Stomach (tissue), 8 donors: ENCODE measurements at regions not wholly inside any gene's neighbourhood (a gene's known extent, or its start where the extent isn't known, plus 50 kb on each side); places are given as distances from the start of the nearest gene placed in this dataset.

Experiments used
- DNase-seq, 2 donors: peaks; one replicate each; pipeline versions ENCODE4 v3.0.0 to v3.0.0-alpha.2; 2013 to 2019
- H3K27ac ChIP-seq, 5 donors: fragments of 200-600 bp in 4 of 5; sonication (generic) in 4 of 5; one replicate each; pipeline ENCODE4 v1.5.1; 2013 to 2019; ENCODE audit warnings: mild to moderate bottlenecking in 1 of 5, moderate library complexity in 1 of 5
- H3K27me3 ChIP-seq, 3 donors: fragments of 200-600 bp; sonication (generic); one replicate each; pipeline ENCODE4 v1.5.1; 2017 to 2019; ENCODE audit warnings: mixed run types in 1 of 3
- H3K36me3 ChIP-seq, 4 donors: fragments of 200-600 bp; sonication (generic); 1 replicate in 3 of 4; 2 replicates in 1 of 4; pipeline ENCODE4 v1.5.1; 2016 to 2019
- H3K4me1 ChIP-seq, 4 donors: fragments of 200-600 bp; sonication (generic); one replicate each; pipeline ENCODE4 v1.5.1; 2016 to 2019
- H3K4me3 ChIP-seq, 4 donors: fragments of 200-600 bp; sonication (generic) in 3 of 4; one replicate each; pipeline ENCODE4 v1.5.1; 2016 to 2019; ENCODE audit warnings: mild to moderate bottlenecking in 1 of 4
- H3K9me3 ChIP-seq, 4 donors: fragments of 200-600 bp; sonication (generic); one replicate each; pipeline ENCODE4 v1.5.1; 2016 to 2019
- EP300 ChIP-seq: sonication (generic); formaldehyde crosslinking; IDR thresholded peaks from one replicate; pipeline ENCODE4 v1.6.1; 2017; ENCODE audit warnings: antibody characterized with exemption
- POLR2A ChIP-seq, 4 donors: fragments of 450-650 bp; IDR thresholded peaks; one replicate each; pipeline ENCODE4 v1.6.1; 2016; ENCODE audit warnings: antibody characterized with exemption in 4 of 4, control low read depth in 2 of 4, mild to moderate bottlenecking in 1 of 4, moderate library complexity in 1 of 4
- POLR2AphosphoS5 ChIP-seq, 3 donors: sonication (generic); formaldehyde crosslinking; IDR thresholded peaks; one replicate each; pipeline ENCODE4 v1.6.1; 2016; ENCODE audit warnings: antibody characterized with exemption in 3 of 3
- WGBS, 5 donors: extraction: QIAGEN DNeasy Blood & Tissue Kit in 3 of 5; methylation state at CpG; one replicate each; pipeline versions ENCODE4 v1.1.5 to v1.1.7; 2013 to 2018; 5-methylcytosine and 5-hydroxymethylcytosine counted together
- intact Hi-C: fragments of 100-400 bp; cut with DNase I; formaldehyde crosslinking; loops from one replicate; pipeline ENCODE4 v1.15.1; 2023; ENCODE audit warnings: low total_unique reads
- TF ChIP-seq, protein P1 (sequence below), 7 experiments: fragments of 450-650 bp in 4 of 7; fragments of 200-600 bp in 3 of 7; sonication (generic) in 3 of 7; IDR thresholded peaks; one replicate each; pipeline ENCODE4 v1.5.1; 2016 to 2019; ENCODE audit warnings: antibody characterized with exemption in 7 of 7, control low read depth in 2 of 7, mild to moderate bottlenecking in 1 of 7
- donor health status: healthy with polysubstance abuse.
- donor health status: Bipolar disorder and iron deficiency.
- donor health status: healthy.

DNA sequence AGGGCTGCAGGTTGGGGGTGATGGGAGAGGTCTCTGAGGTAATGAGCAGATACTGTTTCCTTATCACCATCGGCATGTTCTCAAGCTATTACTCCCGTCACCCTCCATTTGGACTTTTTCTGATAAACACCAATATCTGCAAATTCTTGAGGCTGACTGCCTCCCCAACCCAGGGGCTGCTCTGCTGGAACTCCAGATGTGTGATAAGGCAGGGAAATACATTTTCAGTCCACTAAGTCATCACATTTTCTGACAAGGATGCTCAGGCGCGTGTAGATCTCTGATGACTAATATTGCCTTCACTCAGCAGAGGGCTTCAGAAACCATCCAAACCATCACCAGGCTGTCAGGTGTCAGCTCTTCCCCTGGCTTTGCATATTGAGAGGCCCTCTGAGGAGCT lies 215.0 kb upstream of the POU3F1 start:
- TF ChIP-seq, protein P1, sequence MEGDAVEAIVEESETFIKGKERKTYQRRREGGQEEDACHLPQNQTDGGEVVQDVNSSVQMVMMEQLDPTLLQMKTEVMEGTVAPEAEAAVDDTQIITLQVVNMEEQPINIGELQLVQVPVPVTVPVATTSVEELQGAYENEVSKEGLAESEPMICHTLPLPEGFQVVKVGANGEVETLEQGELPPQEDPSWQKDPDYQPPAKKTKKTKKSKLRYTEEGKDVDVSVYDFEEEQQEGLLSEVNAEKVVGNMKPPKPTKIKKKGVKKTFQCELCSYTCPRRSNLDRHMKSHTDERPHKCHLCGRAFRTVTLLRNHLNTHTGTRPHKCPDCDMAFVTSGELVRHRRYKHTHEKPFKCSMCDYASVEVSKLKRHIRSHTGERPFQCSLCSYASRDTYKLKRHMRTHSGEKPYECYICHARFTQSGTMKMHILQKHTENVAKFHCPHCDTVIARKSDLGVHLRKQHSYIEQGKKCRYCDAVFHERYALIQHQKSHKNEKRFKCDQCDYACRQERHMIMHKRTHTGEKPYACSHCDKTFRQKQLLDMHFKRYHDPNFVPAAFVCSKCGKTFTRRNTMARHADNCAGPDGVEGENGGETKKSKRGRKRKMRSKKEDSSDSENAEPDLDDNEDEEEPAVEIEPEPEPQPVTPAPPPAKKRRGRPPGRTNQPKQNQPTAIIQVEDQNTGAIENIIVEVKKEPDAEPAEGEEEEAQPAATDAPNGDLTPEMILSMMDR (IDR thresholded peaks at IDR 0.05): no peak
- TF ChIP-seq POLR2AphosphoS5 (IDR thresholded peaks at IDR 0.05): no peak
- no peak for TF ChIP-seq POLR2A (IDR thresholded peaks at IDR 0.05)
- no peak for TF ChIP-seq EP300
- H3K27ac ChIP-seq: no peak overlapping the region
- 58 to 83% (median 71%) methylated on average over 4 of the region's 4 CpGs for WGBS, 5 donors
- H3K9me3 ChIP-seq: peaks cover 0 to 16% (median 14%) of the 10 kb centered on the region in 4 donors
- DNase-seq: no peak
- no peak overlapping the region for H3K4me3 ChIP-seq
- no peaks in the 10 kb centered on the region for H3K36me3 ChIP-seq
- no peaks in the 10 kb centered on the region for H3K4me1 ChIP-seq
- H3K27me3 ChIP-seq: peaks cover 0 to 53% (median 5%) of the 10 kb centered on the region in 3 donors
- intact Hi-C loops: no loop called here

DNA sequence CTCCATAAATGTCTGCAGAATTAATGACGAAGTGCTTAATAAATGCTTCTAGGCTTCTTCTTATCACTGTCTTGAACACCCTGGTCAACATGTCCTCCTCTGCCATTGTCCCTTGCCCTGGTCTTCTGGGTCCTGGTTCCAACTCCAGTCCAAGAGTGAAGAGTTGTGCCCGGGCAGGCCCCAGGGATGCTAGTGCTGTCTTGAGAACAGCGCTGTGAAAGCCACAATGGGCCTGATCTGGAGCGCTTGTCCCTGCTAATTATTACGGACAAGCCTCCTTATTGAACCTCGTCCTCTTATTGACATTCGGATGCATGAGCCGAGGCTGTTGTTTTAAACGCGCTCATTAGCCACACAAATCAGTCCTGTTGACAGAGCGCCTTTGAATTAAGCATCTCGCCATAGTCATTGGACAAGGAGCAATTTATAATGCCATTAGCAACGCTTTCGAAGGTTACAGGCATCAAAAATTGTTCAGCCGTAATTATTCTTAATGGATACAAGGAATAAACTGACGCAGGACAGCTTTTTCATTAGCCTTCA lies 211.6 kb upstream of the POU3F1 start:
- WGBS, 5 donors: 77 to 85% (median 80%) methylated on average over 16 of the region's 16 CpGs
- intact Hi-C loops: no loop called here
- Histone ChIP-seq H3K4me1 (no peaks in the 10 kb centered on the region), H3K27me3 (peaks cover 0 to 70% (median 12%) of the 10 kb centered on the region in 3 donors), H3K36me3 (no peaks in the 10 kb centered on the region), H3K27ac (no peak overlapping the region), H3K9me3 (peaks cover 0 to 25% (median 14%) of the 10 kb centered on the region in 4 donors), H3K4me3 (no peak overlapping the region)
- TF ChIP-seq EP300: no peak
- no peak for TF ChIP-seq POLR2AphosphoS5 (IDR thresholded peaks at IDR 0.05)
- no peak for DNase-seq

DNA sequence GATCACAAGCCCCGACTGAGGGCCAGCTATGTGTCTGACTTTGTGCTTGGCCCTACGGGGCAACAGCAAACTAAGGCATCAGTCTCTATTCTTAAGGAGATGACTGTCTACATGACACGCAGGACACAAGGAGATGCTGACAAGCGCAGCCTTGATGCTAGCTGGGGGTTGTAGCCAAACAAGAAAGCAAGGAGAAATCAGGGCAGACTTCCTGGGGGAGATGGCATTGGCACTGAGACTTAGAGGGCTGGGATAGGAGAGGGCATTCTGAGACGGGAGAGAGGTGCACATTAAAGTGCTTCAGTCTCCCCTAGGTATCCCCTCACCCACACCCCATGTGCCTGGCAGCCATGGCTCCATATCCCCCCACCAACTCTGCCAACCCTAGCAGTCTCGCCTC lies 210.8 kb upstream of the POU3F1 start:
- WGBS, 5 donors: 65 to 75% (median 74%) methylated on average over 6 of the region's 6 CpGs
- DNase-seq: no peak
- no peak overlapping the region for H3K4me3 ChIP-seq
- no peaks in the 10 kb centered on the region for H3K4me1 ChIP-seq
- H3K27ac ChIP-seq: no peak overlapping the region
- intact Hi-C loops: no loop called here
- peaks cover 0 to 67% (median 12%) of the 10 kb centered on the region in 3 donors for H3K27me3 ChIP-seq
- H3K9me3 ChIP-seq: peaks cover 0 to 25% (median 14%) of the 10 kb centered on the region in 4 donors
- TF ChIP-seq, protein P1 (IDR thresholded peaks at IDR 0.05): no peak
- TF ChIP-seq POLR2AphosphoS5 (IDR thresholded peaks at IDR 0.05) (no peak), EP300 (no peak), POLR2A (IDR thresholded peaks at IDR 0.05) (no peak)
- H3K36me3 ChIP-seq: no peaks in the 10 kb centered on the region

DNA sequence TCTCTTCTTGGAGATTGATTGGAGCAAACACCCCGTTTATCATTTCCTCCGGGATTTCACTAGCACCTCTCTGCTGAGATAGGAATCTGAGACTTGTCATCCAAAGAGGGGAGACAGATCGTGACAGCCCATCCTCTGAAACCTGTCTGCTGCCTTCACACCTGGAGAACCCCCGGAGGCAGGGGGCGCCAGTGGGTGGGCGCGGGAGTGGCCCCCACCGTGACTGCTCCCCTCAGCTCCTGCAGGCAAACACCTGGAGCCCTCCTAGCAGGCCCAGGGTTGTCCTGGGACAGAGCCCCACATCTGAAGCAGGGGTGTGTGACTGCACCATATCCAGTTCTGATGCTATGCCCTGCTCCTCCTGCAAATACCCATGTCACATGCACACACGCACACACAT lies 209.5 kb upstream of the POU3F1 start:
- Histone ChIP-seq H3K4me1 (no peaks in the 10 kb centered on the region), H3K4me3 (no peak overlapping the region), H3K9me3 (peaks cover 0 to 25% (median 14%) of the 10 kb centered on the region in 4 donors), H3K36me3 (no peaks in the 10 kb centered on the region), H3K27me3 (peaks cover 0 to 57% (median 8%) of the 10 kb centered on the region in 3 donors), H3K27ac (no peak overlapping the region)
- TF ChIP-seq POLR2A (IDR thresholded peaks at IDR 0.05) (no peak), POLR2AphosphoS5 (IDR thresholded peaks at IDR 0.05) (no peak), EP300 (no peak)
- TF ChIP-seq, protein P1 (IDR thresholded peaks at IDR 0.05): no peak
- DNase-seq: no peak
- intact Hi-C loops: no loop called here
- 34 to 50% (median 37%) methylated on average over 7 to 9 of the region's 9 CpGs for WGBS, 5 donors

DNA sequence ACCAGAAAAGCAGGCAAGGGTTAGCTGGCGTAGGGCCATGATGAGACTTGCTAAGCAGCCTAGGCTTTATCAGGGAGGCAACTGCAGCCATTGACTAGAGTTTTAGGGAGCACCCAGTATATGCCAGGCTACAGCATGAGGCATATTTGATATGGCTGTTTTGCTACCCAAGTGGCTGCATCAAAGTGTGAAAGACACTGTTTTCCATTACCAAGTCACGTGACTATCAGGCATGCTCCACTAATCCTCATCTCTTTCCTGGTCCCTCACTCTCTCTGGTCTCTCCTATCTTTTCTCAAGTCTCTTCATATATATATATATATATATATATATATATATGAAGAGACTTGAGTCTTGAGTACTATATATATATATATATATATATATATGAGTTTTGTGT lies 206.7 kb upstream of the POU3F1 start:
- peaks cover 0 to 63% (median 11%) of the 10 kb centered on the region in 3 donors for H3K27me3 ChIP-seq
- intact Hi-C loops: no loop called here
- H3K9me3 ChIP-seq: peaks cover 0 to 9% (median 0%) of the 10 kb centered on the region in 4 donors
- H3K4me3 ChIP-seq: no peak overlapping the region
- 62 to 90% (median 86%) methylated on average over 2 of the region's 2 CpGs for WGBS, 5 donors
- H3K27ac ChIP-seq: no peak overlapping the region
- TF ChIP-seq EP300 (no peak), POLR2AphosphoS5 (IDR thresholded peaks at IDR 0.05) (no peak), POLR2A (IDR thresholded peaks at IDR 0.05) (no peak)
- TF ChIP-seq, protein P1 (IDR thresholded peaks at IDR 0.05): no peak
- H3K4me1 ChIP-seq: no peaks in the 10 kb centered on the region
- H3K36me3 ChIP-seq: no peaks in the 10 kb centered on the region
- no peak for DNase-seq
